CD14-positive monocyte (primary cell): ENCODE measurements at regions not wholly inside any gene's neighbourhood (a gene's known extent, or its start where the extent isn't known, plus 50 kb on each side); places are given as distances from the start of the nearest gene placed in this dataset.

Experiments used
- DNase-seq, 3 donors: peaks; one replicate each; pipeline ENCODE4 v3.0.0-alpha.2; 2011 to 2022
- H2AFZ ChIP-seq: 2 replicates; pipeline ENCODE4 v1.6.0; 2012; ENCODE audit warnings: mild to moderate bottlenecking, low read depth, low read length, inconsistent platforms; ENCODE audit not compliant: insufficient read depth, poor library complexity, severe bottlenecking
- H3K27ac ChIP-seq, 2 donors: 1 replicate in 1 of 2; 2 replicates in 1 of 2; pipeline ENCODE4 v1.5.1; 2012 to 2013; ENCODE audit warnings: low read length in 2 of 2, control low read depth in 1 of 2, inconsistent platforms in 1 of 2, low read depth in 1 of 2, mild to moderate bottlenecking in 1 of 2
- H3K27me3 ChIP-seq, 2 donors: one replicate each; pipeline versions ENCODE4 v1.6.0 to v1.6.1; 2011 to 2013; ENCODE audit warnings: low read length in 2 of 2; ENCODE audit not compliant: control insufficient read depth in 2 of 2, insufficient read depth in 2 of 2
- H3K36me3 ChIP-seq, 2 donors: replicated peaks in 1 of 2; 1 replicate in 1 of 2; 2 replicates in 1 of 2; pipeline versions ENCODE4 v1.5.1 to v1.6.1; 2012 to 2013; ENCODE audit warnings: low read length in 2 of 2, control low read depth in 1 of 2, inconsistent platforms in 1 of 2, mild to moderate bottlenecking in 1 of 2; ENCODE audit not compliant: insufficient read depth in 2 of 2, control insufficient read depth in 1 of 2
- H3K4me1 ChIP-seq, 2 donors: 1 replicate in 1 of 2; 2 replicates in 1 of 2; pipeline versions ENCODE4 v1.5.1 to v1.6.1; 2012 to 2013; ENCODE audit warnings: low read length in 2 of 2, control low read depth in 1 of 2, inconsistent platforms in 1 of 2, mild to moderate bottlenecking in 1 of 2, moderate library complexity in 1 of 2; ENCODE audit not compliant: insufficient read depth in 2 of 2, control insufficient read depth in 1 of 2
- H3K4me2 ChIP-seq: replicated peaks from 2 replicates; pipeline ENCODE3; 2012; ENCODE audit warnings: low read length, moderate library complexity, mild to moderate bottlenecking; ENCODE audit not compliant: poor library complexity, severe bottlenecking; ENCODE audit errors: extremely low read depth
- H3K4me3 ChIP-seq, 3 experiments: fragments of 200-600 bp in 1 of 3; sonication (generic) in 1 of 3; replicated peaks in 1 of 3; 1 replicate in 2 of 3; 2 replicates in 1 of 3; pipeline ENCODE4 v1.5.1; 2011 to 2013; ENCODE audit warnings: low read length in 3 of 3, mild to moderate bottlenecking in 3 of 3, control low read depth in 2 of 3, low read depth in 2 of 3, inconsistent platforms in 1 of 3, moderate library complexity in 1 of 3
- H3K79me2 ChIP-seq: 2 replicates; pipeline ENCODE4 v1.6.0; 2012; ENCODE audit warnings: mild to moderate bottlenecking, control low read depth, inconsistent platforms, low read length, moderate library complexity; ENCODE audit not compliant: insufficient read depth
- H3K9ac ChIP-seq: 2 replicates; pipeline ENCODE4 v1.6.0; 2017; ENCODE audit warnings: low read length, mild to moderate bottlenecking; ENCODE audit not compliant: insufficient read depth, poor library complexity, severe bottlenecking
- H3K9me3 ChIP-seq, 2 donors: replicated peaks in 1 of 2; 1 replicate in 1 of 2; 2 replicates in 1 of 2; pipeline versions ENCODE4 v1.5.1 to v1.6.1; 2012 to 2013; ENCODE audit warnings: low read length in 2 of 2, control low read depth in 1 of 2; ENCODE audit not compliant: control insufficient read depth in 1 of 2, insufficient read depth in 1 of 2
- H4K20me1 ChIP-seq: 2 replicates; pipeline ENCODE4 v1.6.0; 2012; ENCODE audit warnings: mild to moderate bottlenecking, low read length, control low read depth, moderate library complexity; ENCODE audit not compliant: insufficient read depth
- H3K27ac Mint-ChIP-seq, 7 donors: one replicate each; pipeline ENCODE4 v1.8.0; 2020; ENCODE audit warnings: mild to moderate bottlenecking in 7 of 7, mixed read lengths in 7 of 7, moderate library complexity in 6 of 7, inconsistent platforms in 2 of 7
- H3K27me3 Mint-ChIP-seq, 3 donors: one replicate each; pipeline ENCODE4 v1.8.0; 2021 to 2022; ENCODE audit warnings: low read depth in 3 of 3, mild to moderate bottlenecking in 3 of 3, mixed read lengths in 3 of 3, moderate library complexity in 3 of 3, inconsistent platforms in 1 of 3
- H3K36me3 Mint-ChIP-seq, 2 donors: one replicate each; pipeline ENCODE4 v1.8.0; 2020; ENCODE audit warnings: mixed read lengths in 2 of 2, inconsistent platforms in 1 of 2, mild to moderate bottlenecking in 1 of 2
- H3K4me1 Mint-ChIP-seq: one replicate; pipeline ENCODE4 v1.8.0; 2020; ENCODE audit warnings: mild to moderate bottlenecking, mixed read lengths
- H3K4me3 Mint-ChIP-seq, 2 donors: one replicate each; pipeline ENCODE4 v1.8.0; 2020; ENCODE audit warnings: mild to moderate bottlenecking in 2 of 2, mixed read lengths in 2 of 2, moderate library complexity in 1 of 2
- H3K9me3 Mint-ChIP-seq, 7 donors: one replicate each; pipeline ENCODE4 v1.8.0; 2020 to 2022; ENCODE audit warnings: mixed read lengths in 7 of 7, mild to moderate bottlenecking in 6 of 7, moderate library complexity in 6 of 7, inconsistent platforms in 2 of 7
- WGBS: methylation state at CpG from one replicate; pipeline ENCODE4 v1.1.5; 2013; ENCODE audit warnings: missing lambda C conversion rate; ENCODE audit not compliant: insufficient coverage; 5-methylcytosine and 5-hydroxymethylcytosine counted together
- intact Hi-C, 2 donors: fragments of 100-400 bp; cut with micrococcal nuclease; formaldehyde crosslinking; loops; one replicate each; pipeline versions ENCODE4 v1.15.0 to v1.15.1; 2023
- TF ChIP-seq, protein P1 (sequence below): fragments of 200-600 bp; IDR thresholded peaks from one replicate; pipeline ENCODE4 v1.8.0; 2022; ENCODE audit warnings: antibody characterized with exemption, mild to moderate bottlenecking

DNA sequence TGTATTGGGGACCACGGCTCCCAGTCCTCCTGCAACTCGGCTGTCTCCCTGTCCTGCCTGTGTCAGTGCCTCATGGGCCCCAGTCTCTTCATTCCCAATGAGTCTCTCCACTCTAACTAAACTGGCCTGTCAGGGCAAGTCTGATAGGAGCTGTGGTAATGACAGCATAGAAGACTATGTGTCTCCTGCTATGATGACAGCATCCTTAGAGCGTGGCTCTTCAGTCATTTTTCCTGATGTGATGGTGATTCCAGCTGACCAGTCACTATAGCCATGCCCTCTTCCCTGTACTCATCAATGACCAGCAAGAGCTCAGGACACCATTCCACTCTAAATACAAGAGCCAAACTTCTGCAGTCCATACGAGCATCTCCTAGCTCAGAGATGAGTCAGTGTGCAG lies 339.8 kb downstream of the PCNX1 start:
- Histone ChIP-seq H3K4me3 (no peak overlapping the region), H4K20me1 (no peaks in the 10 kb centered on the region), H3K27me3 (no peaks in the 10 kb centered on the region), H3K9ac (no peak overlapping the region), H3K79me2 (no peaks in the 10 kb centered on the region), H2AFZ (no peak overlapping the region), H3K9me3 (no peaks in the 10 kb centered on the region), H3K36me3 (no peaks in the 10 kb centered on the region), H3K27ac (no peak overlapping the region), H3K4me1 (no peaks in the 10 kb centered on the region), H3K4me2 (no peak overlapping the region)
- Mint-ChIP-seq H3K4me1 (peaks cover 8% of the 10 kb centered on the region), H3K27ac (no peak overlapping the region), H3K4me3 (no peak overlapping the region), H3K9me3 (peaks cover 2 to 36% (median 6%) of the 10 kb centered on the region in 7 donors), H3K27me3 (peaks cover 0 to 4% (median 2%) of the 10 kb centered on the region in 3 donors), H3K36me3 (no peaks in the 10 kb centered on the region)
- TF ChIP-seq, protein P1, sequence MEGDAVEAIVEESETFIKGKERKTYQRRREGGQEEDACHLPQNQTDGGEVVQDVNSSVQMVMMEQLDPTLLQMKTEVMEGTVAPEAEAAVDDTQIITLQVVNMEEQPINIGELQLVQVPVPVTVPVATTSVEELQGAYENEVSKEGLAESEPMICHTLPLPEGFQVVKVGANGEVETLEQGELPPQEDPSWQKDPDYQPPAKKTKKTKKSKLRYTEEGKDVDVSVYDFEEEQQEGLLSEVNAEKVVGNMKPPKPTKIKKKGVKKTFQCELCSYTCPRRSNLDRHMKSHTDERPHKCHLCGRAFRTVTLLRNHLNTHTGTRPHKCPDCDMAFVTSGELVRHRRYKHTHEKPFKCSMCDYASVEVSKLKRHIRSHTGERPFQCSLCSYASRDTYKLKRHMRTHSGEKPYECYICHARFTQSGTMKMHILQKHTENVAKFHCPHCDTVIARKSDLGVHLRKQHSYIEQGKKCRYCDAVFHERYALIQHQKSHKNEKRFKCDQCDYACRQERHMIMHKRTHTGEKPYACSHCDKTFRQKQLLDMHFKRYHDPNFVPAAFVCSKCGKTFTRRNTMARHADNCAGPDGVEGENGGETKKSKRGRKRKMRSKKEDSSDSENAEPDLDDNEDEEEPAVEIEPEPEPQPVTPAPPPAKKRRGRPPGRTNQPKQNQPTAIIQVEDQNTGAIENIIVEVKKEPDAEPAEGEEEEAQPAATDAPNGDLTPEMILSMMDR = no peak
- intact Hi-C loops = no loop called here
- DNase-seq = no peak
- WGBS = 100% methylated on average over 1 of the region's 4 CpGs

DNA sequence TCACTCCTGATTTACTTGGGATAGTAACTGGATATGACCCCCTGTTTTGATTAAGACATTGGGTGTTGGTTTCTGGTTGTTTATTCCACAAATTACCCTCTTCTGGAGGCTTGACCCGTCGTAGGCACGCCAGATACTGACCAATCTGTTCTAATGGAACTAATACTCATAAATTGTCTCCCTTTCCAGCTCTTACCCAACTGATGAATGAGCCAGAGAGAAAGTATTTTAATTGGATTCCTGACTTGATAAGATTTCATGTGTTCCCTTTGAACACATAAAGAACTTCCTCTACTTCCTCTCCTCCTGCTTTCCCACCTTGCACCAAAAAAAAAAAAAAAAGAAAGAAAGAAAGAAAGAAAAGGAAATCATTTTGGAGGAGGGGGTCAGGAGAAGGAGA lies 340.9 kb downstream of the PCNX1 start:
- H3K27me3 ChIP-seq = no peaks in the 10 kb centered on the region
- intact Hi-C loops = no loop called here
- Mint-ChIP-seq H3K27ac (no peak overlapping the region), H3K27me3 (peaks cover 0 to 4% (median 2%) of the 10 kb centered on the region in 3 donors), H3K9me3 (peaks cover 2 to 39% (median 6%) of the 10 kb centered on the region in 7 donors), H3K4me1 (peaks cover 8% of the 10 kb centered on the region), H3K4me3 (no peak overlapping the region), H3K36me3 (no peaks in the 10 kb centered on the region)
- H3K36me3 ChIP-seq = no peaks in the 10 kb centered on the region
- H4K20me1 ChIP-seq = no peaks in the 10 kb centered on the region
- no peaks in the 10 kb centered on the region for H3K4me1 ChIP-seq
- no peaks in the 10 kb centered on the region for H3K9me3 ChIP-seq
- no peak overlapping the region for H3K4me2 ChIP-seq
- TF ChIP-seq, protein P1 = no peak
- no peak for DNase-seq
- H3K27ac ChIP-seq = no peak overlapping the region
- no peaks in the 10 kb centered on the region for H3K79me2 ChIP-seq
- no peak overlapping the region for H2AFZ ChIP-seq
- no peak overlapping the region for H3K4me3 ChIP-seq
- no CpG with 5 or more reads among the region's 3 CpGs for WGBS
- no peak overlapping the region for H3K9ac ChIP-seq
